H9 (cell line): ENCODE measurements at regions not wholly inside any gene's neighbourhood (a gene's known extent, or its start where the extent isn't known, plus 50 kb on each side); places are given as distances from the start of the nearest gene placed in this dataset.

Experiments used
- DNase-seq: peaks from one replicate; pipeline ENCODE4 v3.0.0-alpha.2; 2017
- H2AFZ ChIP-seq: one replicate; pipeline ENCODE4 v1.6.1; 2013; ENCODE audit warnings: mild to moderate bottlenecking, low read length, control low read depth, moderate library complexity
- H2AK5ac ChIP-seq: 2 replicates; pipeline ENCODE4 v1.6.1; 2013; ENCODE audit warnings: low read length, control low read depth, mixed read lengths; ENCODE audit not compliant: insufficient read length
- H2BK120ac ChIP-seq: one replicate; pipeline ENCODE4 v1.6.1; 2013; ENCODE audit warnings: low read depth, mild to moderate bottlenecking, low read length, control low read depth, inconsistent platforms; ENCODE audit not compliant: poor library complexity, severe bottlenecking
- H2BK12ac ChIP-seq: 2 replicates; pipeline ENCODE4 v1.6.1; 2013; ENCODE audit warnings: low read length, control low read depth, mixed read lengths, low read depth; ENCODE audit not compliant: insufficient read length
- H2BK15ac ChIP-seq: 2 replicates; pipeline ENCODE4 v1.6.1; 2013; ENCODE audit warnings: low read depth, low read length, control low read depth
- H2BK20ac ChIP-seq: one replicate; pipeline ENCODE4 v1.6.1; 2013; ENCODE audit warnings: low read depth, mild to moderate bottlenecking, low read length, control low read depth, inconsistent platforms; ENCODE audit not compliant: poor library complexity, severe bottlenecking
- H2BK5ac ChIP-seq: 2 replicates; pipeline ENCODE4 v1.6.1; 2013; ENCODE audit warnings: low read length, control low read depth, mixed read lengths; ENCODE audit not compliant: insufficient read length
- H3K14ac ChIP-seq: 2 replicates; pipeline ENCODE4 v1.6.1; 2013; ENCODE audit warnings: low read length, control low read depth; ENCODE audit not compliant: insufficient read depth
- H3K18ac ChIP-seq: 2 replicates; pipeline ENCODE4 v1.6.1; 2013; ENCODE audit warnings: low read depth, mild to moderate bottlenecking, mixed read lengths, low read length, control low read depth; ENCODE audit not compliant: insufficient read length
- H3K23ac ChIP-seq: 2 replicates; pipeline ENCODE4 v1.6.1; 2013; ENCODE audit warnings: low read length, control low read depth, mixed read lengths, low read depth; ENCODE audit not compliant: insufficient read length
- H3K23me2 ChIP-seq: 2 replicates; pipeline ENCODE4 v1.6.1; 2013; ENCODE audit warnings: low read depth, mild to moderate bottlenecking, mixed read lengths, low read length, control low read depth; ENCODE audit not compliant: insufficient read length, poor library complexity, severe bottlenecking
- H3K27ac ChIP-seq: 2 replicates; pipeline ENCODE4 v1.5.1; 2013; ENCODE audit warnings: low read length, control low read depth, mixed read lengths, low read depth; ENCODE audit not compliant: insufficient read length
- H3K27me3 ChIP-seq: 2 replicates; pipeline ENCODE4 v1.6.1; 2013; ENCODE audit warnings: low read length, control low read depth, inconsistent platforms; ENCODE audit not compliant: insufficient read depth
- H3K4ac ChIP-seq: 2 replicates; pipeline ENCODE4 v1.6.1; 2013; ENCODE audit warnings: low read depth, mild to moderate bottlenecking, control low read depth, inconsistent platforms, low read length, moderate library complexity
- H3K4me1 ChIP-seq: 2 replicates; pipeline ENCODE4 v1.6.1; 2013; ENCODE audit warnings: low read length, control low read depth, inconsistent platforms; ENCODE audit not compliant: insufficient read depth
- H3K4me2 ChIP-seq: 2 replicates; pipeline ENCODE4 v1.6.1; 2013; ENCODE audit warnings: low read length, control low read depth, mixed read lengths; ENCODE audit not compliant: insufficient read length, insufficient read depth
- H3K56ac ChIP-seq: 2 replicates; pipeline ENCODE4 v1.6.1; 2013; ENCODE audit warnings: low read depth, mild to moderate bottlenecking, mixed read lengths, low read length, control low read depth; ENCODE audit not compliant: insufficient read length
- H3K79me1 ChIP-seq: 2 replicates; pipeline ENCODE4 v1.6.1; 2013; ENCODE audit warnings: low read depth, mild to moderate bottlenecking, moderate library complexity, low read length, control low read depth, inconsistent platforms; ENCODE audit not compliant: insufficient read depth, poor library complexity, severe bottlenecking
- H3K79me2 ChIP-seq: 2 replicates; pipeline ENCODE4 v1.6.1; 2013; ENCODE audit warnings: low read length, control low read depth, inconsistent platforms; ENCODE audit not compliant: insufficient read depth
- H3K9ac ChIP-seq: 2 replicates; pipeline ENCODE4 v1.6.1; 2013; ENCODE audit warnings: low read length, control low read depth, mixed read lengths; ENCODE audit not compliant: insufficient read length; ENCODE audit errors: extremely low read depth
- H3K9me3 ChIP-seq: one replicate; pipeline ENCODE4 v1.6.1; 2013; ENCODE audit warnings: low read depth, low read length, inconsistent platforms; ENCODE audit not compliant: control insufficient read depth
- H3T11ph ChIP-seq: one replicate; pipeline ENCODE4 v1.6.1; 2013; ENCODE audit warnings: mild to moderate bottlenecking, low read length, control low read depth, inconsistent platforms
- H4K20me1 ChIP-seq: one replicate; pipeline ENCODE4 v1.6.1; 2013; ENCODE audit not compliant: control insufficient read depth, insufficient read length, insufficient read depth
- H4K5ac ChIP-seq: 2 replicates; pipeline ENCODE4 v1.6.1; 2013; ENCODE audit warnings: low read depth, mild to moderate bottlenecking, mixed read lengths, low read length, control low read depth; ENCODE audit not compliant: insufficient read length
- H4K8ac ChIP-seq: replicated peaks from 2 replicates; pipeline ENCODE4 v1.6.1; 2013; ENCODE audit warnings: low read length, control low read depth, mixed read lengths, low read depth; ENCODE audit not compliant: insufficient read length
- H4K91ac ChIP-seq: 2 replicates; pipeline ENCODE4 v1.6.1; 2013; ENCODE audit warnings: low read depth, mild to moderate bottlenecking, moderate library complexity, mixed read lengths, low read length, control low read depth; ENCODE audit not compliant: insufficient read length
- H3K27ac Mint-ChIP-seq, 3 experiments: 2 replicates in 2 of 3; 3 replicates in 1 of 3; pipeline ENCODE4 v1.8.0; 2020 to 2021; ENCODE audit warnings: mixed read lengths in 3 of 3, mild to moderate bottlenecking in 1 of 3, moderate library complexity in 1 of 3
- H3K27me3 Mint-ChIP-seq: 2 replicates; pipeline ENCODE4 v1.8.0; 2021; ENCODE audit warnings: low read depth, mild to moderate bottlenecking, moderate library complexity, mixed read lengths
- H3K36me3 Mint-ChIP-seq, 3 experiments: 2 replicates in 2 of 3; 3 replicates in 1 of 3; pipeline ENCODE4 v1.8.0; 2020 to 2021; ENCODE audit warnings: low read depth in 3 of 3, mixed read lengths in 3 of 3; ENCODE audit not compliant: insufficient read depth in 1 of 3
- H3K4me1 Mint-ChIP-seq, 2 experiments: 2 replicates each; pipeline ENCODE4 v1.8.0; 2020; ENCODE audit warnings: mixed read lengths in 2 of 2
- H3K4me3 Mint-ChIP-seq, 2 experiments: 2 replicates in 1 of 2; 3 replicates in 1 of 2; pipeline ENCODE4 v1.8.0; 2020 to 2021; ENCODE audit warnings: mild to moderate bottlenecking in 2 of 2, mixed read lengths in 2 of 2, moderate library complexity in 1 of 2
- H3K9me3 Mint-ChIP-seq, 2 experiments: 2 replicates in 1 of 2; 3 replicates in 1 of 2; pipeline ENCODE4 v1.8.0; 2020; ENCODE audit warnings: mild to moderate bottlenecking in 2 of 2, mixed read lengths in 2 of 2, moderate library complexity in 1 of 2
- WGBS: extraction: QIAGEN DNeasy Blood & Tissue Kit; methylation state at CpG from one replicate; pipeline ENCODE4 v1.1.7; 2013; ENCODE audit warnings: missing lambda C conversion rate, low lambda C conversion rate, mixed read lengths; ENCODE audit not compliant: insufficient read length; ENCODE audit errors: extremely low coverage; 5-methylcytosine and 5-hydroxymethylcytosine counted together
- TF ChIP-seq, protein P1 (sequence below): fragments of 200-600 bp; sonication (generic); conservative IDR thresholded peaks from 3 replicates; pipeline ENCODE4 v1.8.0; 2021; ENCODE audit warnings: antibody characterized with exemption, mild to moderate bottlenecking

DNA sequence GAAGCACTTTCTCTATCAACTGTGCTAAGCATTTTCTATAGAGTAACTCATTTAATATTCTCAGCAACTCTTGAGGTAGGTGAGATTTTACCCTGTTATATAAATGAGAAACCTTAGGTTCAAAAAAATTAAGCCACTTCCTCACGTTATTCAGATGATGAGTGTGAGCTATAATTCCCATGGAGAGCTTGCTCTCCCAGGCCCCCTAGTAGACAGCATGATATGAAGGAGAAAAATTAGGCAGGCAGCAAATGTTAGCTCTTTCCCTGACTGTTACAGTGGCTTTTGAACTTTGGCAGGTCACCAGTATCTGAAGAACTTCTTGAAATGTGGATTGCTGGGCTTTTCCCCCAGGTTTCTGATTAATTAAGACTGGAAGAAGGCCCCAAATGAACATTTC lies 753.1 kb downstream of the NCAM2 start:
- Histone ChIP-seq H2BK12ac (no peak overlapping the region), H3K4me2 (no peak overlapping the region), H2BK20ac (no peak overlapping the region), H3K18ac (no peak overlapping the region), H4K8ac (no peak overlapping the region), H3K79me2 (no peaks in the 10 kb centered on the region), H2AFZ (no peak overlapping the region), H3K56ac (no peak overlapping the region), H3K27ac (no peak overlapping the region), H4K20me1 (no peaks in the 10 kb centered on the region), H3K23me2 (no peaks in the 10 kb centered on the region), H3K79me1 (no peaks in the 10 kb centered on the region), H2BK5ac (no peak overlapping the region), H3K9ac (no peak overlapping the region), H2BK15ac (no peak overlapping the region), H2BK120ac (no peak overlapping the region), H4K91ac (no peak overlapping the region), H4K5ac (no peak overlapping the region), H3K4ac (no peak overlapping the region), H3K27me3 (no peaks in the 10 kb centered on the region), H3K23ac (no peak overlapping the region), H3K9me3 (no peaks in the 10 kb centered on the region), H2AK5ac (no peak overlapping the region), H3T11ph (no peak overlapping the region), H3K4me1 (no peaks in the 10 kb centered on the region), H3K14ac (no peak overlapping the region)
- no peak for DNase-seq
- no peaks in the 10 kb centered on the region for H3K27me3 Mint-ChIP-seq
- H3K9me3 Mint-ChIP-seq = peaks cover 0 to 9% of the 10 kb centered on the region in 2 experiments; a peak in 2 of 5 replicates
- no peaks in the 10 kb centered on the region for H3K4me1 Mint-ChIP-seq
- WGBS = no CpG with 5 or more reads among the region's 1 CpG
- H3K36me3 Mint-ChIP-seq = peaks cover 0 to 5% (median 0%) of the 10 kb centered on the region in 3 experiments; a peak in 1 of 7 replicates
- no peak overlapping the region for H3K27ac Mint-ChIP-seq
- TF ChIP-seq, protein P1, sequence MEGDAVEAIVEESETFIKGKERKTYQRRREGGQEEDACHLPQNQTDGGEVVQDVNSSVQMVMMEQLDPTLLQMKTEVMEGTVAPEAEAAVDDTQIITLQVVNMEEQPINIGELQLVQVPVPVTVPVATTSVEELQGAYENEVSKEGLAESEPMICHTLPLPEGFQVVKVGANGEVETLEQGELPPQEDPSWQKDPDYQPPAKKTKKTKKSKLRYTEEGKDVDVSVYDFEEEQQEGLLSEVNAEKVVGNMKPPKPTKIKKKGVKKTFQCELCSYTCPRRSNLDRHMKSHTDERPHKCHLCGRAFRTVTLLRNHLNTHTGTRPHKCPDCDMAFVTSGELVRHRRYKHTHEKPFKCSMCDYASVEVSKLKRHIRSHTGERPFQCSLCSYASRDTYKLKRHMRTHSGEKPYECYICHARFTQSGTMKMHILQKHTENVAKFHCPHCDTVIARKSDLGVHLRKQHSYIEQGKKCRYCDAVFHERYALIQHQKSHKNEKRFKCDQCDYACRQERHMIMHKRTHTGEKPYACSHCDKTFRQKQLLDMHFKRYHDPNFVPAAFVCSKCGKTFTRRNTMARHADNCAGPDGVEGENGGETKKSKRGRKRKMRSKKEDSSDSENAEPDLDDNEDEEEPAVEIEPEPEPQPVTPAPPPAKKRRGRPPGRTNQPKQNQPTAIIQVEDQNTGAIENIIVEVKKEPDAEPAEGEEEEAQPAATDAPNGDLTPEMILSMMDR = no peak
- H3K4me3 Mint-ChIP-seq = no peak overlapping the region
